Erythroblast (primary cell): ENCODE measurements at regions not wholly inside any gene's neighbourhood (a gene's known extent, or its start where the extent isn't known, plus 50 kb on each side); places are given as distances from the start of the nearest gene placed in this dataset.

ENCODE experiments used
- GATA1 ChIP-seq: IDR thresholded peaks from 2 replicates; pipeline ENCODE4 v1.6.1; 2011; ENCODE audit warnings: low read depth, mild to moderate bottlenecking, control low read depth, low read length, moderate library complexity
- POLR2A ChIP-seq: IDR thresholded peaks from 2 replicates; pipeline ENCODE4 v1.6.1; 2011; ENCODE audit warnings: mild to moderate bottlenecking, low read length

GRCh38 chr20:62584671-62585460 is 57.4 kb upstream of the SLCO4A1 start:
- TF ChIP-seq POLR2A (no peak), GATA1 (no peak)
